Activated CD4-positive, alpha-beta T cell treated with anti-CD3 and anti-CD28 coated beads for 48 hours (primary cell): ENCODE measurements at regions not wholly inside any gene's neighbourhood (a gene's known extent, or its start where the extent isn't known, plus 50 kb on each side); places are given as distances from the start of the nearest gene placed in this dataset.

Experiments
- DNase-seq: peaks from one replicate; pipeline ENCODE4 v3.0.0-alpha.2; 2020

GRCh38 chr12:107983756-107984472 is 145.2 kb upstream of the WSCD2 start:
- DNase-seq = no peak

DNA sequence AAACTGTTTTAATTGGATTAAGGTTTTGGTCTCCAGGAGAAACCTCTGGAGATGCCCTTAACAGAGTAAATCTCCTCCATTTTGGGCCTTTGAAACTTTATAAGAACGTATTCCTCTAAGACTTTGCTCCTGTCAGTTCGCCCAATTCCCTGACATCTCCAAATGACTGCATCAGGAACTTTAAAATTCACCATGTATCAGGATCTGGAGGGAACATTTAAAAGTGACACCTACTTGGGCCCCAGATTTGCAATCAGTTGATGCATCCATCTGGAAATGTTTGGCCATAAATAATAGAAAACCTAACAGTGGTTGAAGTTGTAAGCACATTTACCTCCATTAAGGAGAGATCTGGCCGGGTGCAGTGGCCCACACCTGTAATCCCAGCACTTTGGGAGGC is 144.1 kb upstream of the WSCD2 start:
- DNase-seq = no peak

DNA sequence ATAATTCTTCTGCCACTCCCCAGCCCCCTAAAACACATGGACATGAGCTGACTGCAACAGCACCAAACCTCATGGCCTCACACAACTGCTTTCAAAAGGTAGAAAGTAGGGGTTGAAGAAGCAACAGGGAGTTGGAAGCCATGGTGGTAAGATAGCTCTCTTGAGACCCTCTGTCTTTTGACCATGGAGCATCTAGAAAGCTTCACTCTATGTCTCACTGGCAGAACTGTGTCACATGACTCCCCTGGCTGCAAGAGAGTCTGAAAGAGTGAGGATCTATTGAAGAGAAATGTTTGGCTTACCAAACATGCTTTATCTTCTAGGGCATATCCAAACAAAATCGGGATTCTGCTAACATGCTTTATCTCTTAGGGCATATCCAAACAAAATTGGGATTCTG is 142.9 kb upstream of the WSCD2 start:
- no peak for DNase-seq

DNA sequence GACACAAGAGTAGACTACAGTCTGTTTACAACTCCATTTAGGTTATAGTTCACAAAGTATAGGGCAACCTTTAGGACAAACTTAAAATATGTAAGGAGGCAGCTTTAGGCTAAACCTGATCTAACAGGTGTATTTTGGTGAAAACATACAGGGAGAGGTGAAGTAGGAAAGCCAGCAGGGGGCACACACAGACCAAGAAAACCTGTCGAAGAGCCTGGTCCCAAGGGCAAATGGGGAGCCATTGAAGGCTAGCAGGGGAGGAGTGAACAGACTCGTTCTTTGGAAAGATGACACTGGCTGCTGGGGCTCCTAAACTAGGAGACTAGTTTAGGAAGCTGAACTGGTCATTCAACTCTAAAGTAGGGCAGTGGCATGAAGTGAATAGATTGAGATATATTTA is 138.8 kb upstream of the WSCD2 start:
- peak; percentile 40 for DNase-seq

DNA sequence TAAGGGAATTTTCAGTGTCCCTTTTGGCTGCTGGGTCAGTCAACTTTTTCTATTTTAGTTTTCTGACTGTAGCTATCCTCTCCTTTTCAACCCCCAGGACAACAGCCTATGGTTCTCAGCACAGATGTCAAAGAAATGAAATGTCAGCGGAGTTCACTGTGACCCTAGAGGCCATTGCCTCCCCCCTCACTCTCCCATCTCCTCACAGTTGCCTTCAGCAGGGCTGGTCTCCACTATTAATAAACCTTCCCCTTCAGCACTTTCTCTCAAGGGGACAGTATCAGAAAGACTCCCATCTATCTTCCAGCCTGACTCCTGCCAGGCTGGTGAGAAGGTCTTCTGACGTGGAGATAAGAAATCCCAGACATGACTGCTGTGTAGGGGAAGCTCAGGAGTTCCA is 137.1 kb upstream of the WSCD2 start:
- no peak for DNase-seq

- DNase-seq = peak; percentile 4
Measured at GRCh38 chr12:107992870-107993451, 136.1 kb upstream of the WSCD2 start.

DNA sequence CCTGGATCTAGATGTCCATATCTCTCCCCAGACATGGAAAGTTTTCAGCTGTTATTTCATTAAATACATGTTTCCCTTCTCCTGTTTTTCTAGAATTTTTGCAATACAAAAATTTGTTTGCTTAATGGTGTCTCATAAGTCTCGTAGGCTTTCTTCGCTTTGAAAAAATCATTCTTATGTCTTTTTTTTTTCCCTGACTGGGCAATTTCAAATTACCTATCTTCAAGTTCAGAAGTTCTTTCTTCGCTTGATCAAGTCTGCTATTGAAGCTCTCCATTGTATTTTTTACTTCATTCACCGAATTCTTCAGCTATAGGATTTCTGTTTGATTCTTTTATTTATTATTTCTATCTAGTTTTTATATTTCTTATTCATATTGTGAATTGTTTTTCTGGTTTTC is 130.2 kb upstream of the WSCD2 start:
- no peak for DNase-seq

GRCh38 chr12:108000111-108000510 is 129.0 kb upstream of the WSCD2 start:
- no peak for DNase-seq

DNA sequence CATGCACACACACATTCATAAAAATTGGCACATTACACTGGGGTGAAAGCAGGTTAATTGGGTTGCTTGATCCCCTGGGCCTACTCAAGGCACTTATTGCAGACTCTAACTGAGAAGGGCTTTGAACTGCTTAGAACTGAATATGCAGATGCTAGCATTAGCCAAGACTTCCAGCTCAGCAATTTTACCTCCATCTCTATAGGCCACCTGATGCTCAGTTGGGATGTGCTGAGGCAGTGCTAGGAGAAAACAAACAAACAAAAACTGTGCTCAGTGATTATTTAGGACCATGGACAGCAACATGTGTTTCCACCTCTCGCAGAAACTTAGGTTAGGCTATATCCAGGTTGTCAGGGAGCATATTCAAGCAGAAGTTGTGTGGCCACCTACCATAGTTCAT is 124.8 kb upstream of the WSCD2 start:
- DNase-seq = no peak

GRCh38 chr12:108008163-108008905 is 120.8 kb upstream of the WSCD2 start:
- no peak for DNase-seq

GRCh38 chr12:108009442-108010070 is 119.5 kb upstream of the WSCD2 start:
- no peak for DNase-seq

GRCh38 chr12:108016022-108016564 is 113.0 kb upstream of the WSCD2 start:
- no peak for DNase-seq

GRCh38 chr12:108017472-108018057 is 111.5 kb upstream of the WSCD2 start:
- no peak for DNase-seq

GRCh38 chr12:108019862-108020261 is 109.2 kb upstream of the WSCD2 start:
- DNase-seq = no peak

DNA sequence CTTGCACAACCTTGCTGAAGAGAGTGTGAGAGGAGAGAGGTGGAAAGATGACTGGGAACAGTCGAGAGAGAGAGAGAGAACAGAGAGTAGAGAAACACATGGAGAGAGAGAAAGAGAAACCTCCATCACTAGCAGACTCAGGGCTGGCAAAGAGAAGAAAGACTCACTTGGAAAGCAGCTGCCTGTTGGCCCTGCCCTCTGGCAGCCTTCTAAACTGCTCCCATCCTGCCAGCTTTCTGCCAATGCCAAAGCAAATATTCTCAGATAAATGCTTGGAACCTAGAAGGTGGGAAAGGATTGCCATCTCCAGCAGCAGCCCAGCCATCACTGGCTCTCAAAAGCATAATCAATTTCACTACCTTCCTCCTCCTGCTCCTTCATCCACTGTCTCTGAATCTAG is 107.9 kb upstream of the WSCD2 start:
- DNase-seq = no peak

- no peak for DNase-seq
Measured at GRCh38 chr12:108021949-108022522, 107.1 kb upstream of the WSCD2 start.

GRCh38 chr12:108029051-108029835 is 99.8 kb upstream of the WSCD2 start:
- DNase-seq = no peak

DNA sequence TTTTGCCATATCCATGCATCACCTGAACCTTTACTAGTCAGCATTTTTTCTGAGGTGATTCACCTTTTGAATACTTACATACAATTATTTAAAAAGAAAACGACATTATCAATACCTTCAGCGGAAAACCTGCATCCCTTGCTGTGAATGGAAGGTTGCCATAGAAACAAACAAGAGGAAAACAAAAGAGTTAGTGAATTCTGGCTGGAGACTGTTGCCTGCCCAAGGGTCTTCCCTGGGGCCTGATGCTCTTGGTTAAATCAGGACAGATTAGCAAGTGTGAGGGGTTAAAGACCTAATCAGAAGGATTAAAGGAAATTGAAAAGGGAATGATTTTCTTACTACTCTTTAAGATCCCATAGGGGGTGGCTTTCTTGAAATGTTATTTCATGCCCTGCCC is 96.0 kb upstream of the WSCD2 start:
- DNase-seq = no peak

GRCh38 chr12:108035372-108035771 is 93.7 kb upstream of the WSCD2 start:
- DNase-seq = no peak

GRCh38 chr12:108037960-108038359 is 91.1 kb upstream of the WSCD2 start:
- no peak for DNase-seq

- DNase-seq = no peak
Measured at GRCh38 chr12:108039794-108040193, 89.3 kb upstream of the WSCD2 start.

- DNase-seq = no peak
Measured at GRCh38 chr12:108040947-108041346, 88.1 kb upstream of the WSCD2 start.
